ENCODE measurements at regions not wholly inside any gene's neighbourhood (a gene's known extent, or its start where the extent isn't known, plus 50 kb on each side); places are given as distances from the start of the nearest gene placed in this dataset.

GRCh38 chr11:27213232-27213660, 149.8 kb downstream of the CCDC34 start:
- Histone ChIP-seq H3K4me3 (ENCODE audit: insufficient read depth, low read depth, low read length) (no peak overlapping the region), H3K27me3 (ENCODE audit: control insufficient read depth, insufficient read depth, low read length) (no peaks in the 10 kb centered on the region), H3K36me3 (replicated peaks; ENCODE audit: control insufficient read depth, insufficient read depth, low read length) (0 out of 2 replicates have a peak, but pooled peaks cover 2% of the 10 kb centered on the region)
- DNase-seq, result no peak

DNA sequence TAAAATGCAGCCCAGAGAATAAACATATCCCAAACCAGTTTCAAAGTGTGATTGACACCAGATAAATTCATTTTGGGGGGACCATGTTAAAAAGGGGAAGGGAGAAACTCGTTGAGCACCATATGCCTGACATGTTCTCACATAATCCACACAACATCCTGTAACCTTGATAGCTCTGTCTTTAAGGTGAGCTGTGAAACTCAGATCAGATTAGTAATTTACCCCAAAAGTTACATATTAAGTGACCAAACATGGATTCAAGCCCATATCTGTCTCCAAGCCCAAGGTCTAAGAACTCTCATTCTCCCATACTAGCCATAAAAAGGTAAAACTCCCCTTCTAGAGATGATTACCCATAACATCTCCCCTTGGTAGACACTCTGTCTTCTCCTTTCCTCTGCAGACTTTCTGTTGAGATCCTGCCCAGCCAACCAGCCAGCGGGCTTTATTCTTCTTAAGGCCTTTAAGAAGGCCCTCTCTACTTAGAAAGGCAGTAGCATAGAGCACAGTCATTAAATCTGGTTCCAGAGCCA, 150.7 kb downstream of the CCDC34 start:
- Histone ChIP-seq H3K4me3 (ENCODE audit: insufficient read depth, low read depth, low read length) (no peak overlapping the region), H3K36me3 (replicated peaks; ENCODE audit: control insufficient read depth, insufficient read depth, low read length) (0 out of 2 replicates have a peak, but pooled peaks cover 2% of the 10 kb centered on the region), H3K27me3 (ENCODE audit: control insufficient read depth, insufficient read depth, low read length) (no peaks in the 10 kb centered on the region)
- DNase-seq, result no peak

- Histone ChIP-seq H3K36me3 (replicated peaks; ENCODE audit: control insufficient read depth, insufficient read depth, low read length) (0 out of 2 replicates have a peak, but pooled peaks cover 2% of the 10 kb centered on the region), H3K27me3 (ENCODE audit: control insufficient read depth, insufficient read depth, low read length) (no peaks in the 10 kb centered on the region), H3K4me3 (ENCODE audit: insufficient read depth, low read depth, low read length) (no peak overlapping the region)
- DNase-seq, result no peak
These were observed 151.5 kb downstream of the CCDC34 start for GRCh38 chr11:27211370-27212127.

- Histone ChIP-seq H3K36me3 (replicated peaks; ENCODE audit: control insufficient read depth, insufficient read depth, low read length) (0 out of 2 replicates have a peak, but pooled peaks cover 2% of the 10 kb centered on the region), H3K4me3 (ENCODE audit: insufficient read depth, low read depth, low read length) (no peak overlapping the region), H3K27me3 (ENCODE audit: control insufficient read depth, insufficient read depth, low read length) (no peaks in the 10 kb centered on the region)
- no peak for DNase-seq
These were observed 152.5 kb downstream of the CCDC34 start for GRCh38 chr11:27210531-27210930.

DNA sequence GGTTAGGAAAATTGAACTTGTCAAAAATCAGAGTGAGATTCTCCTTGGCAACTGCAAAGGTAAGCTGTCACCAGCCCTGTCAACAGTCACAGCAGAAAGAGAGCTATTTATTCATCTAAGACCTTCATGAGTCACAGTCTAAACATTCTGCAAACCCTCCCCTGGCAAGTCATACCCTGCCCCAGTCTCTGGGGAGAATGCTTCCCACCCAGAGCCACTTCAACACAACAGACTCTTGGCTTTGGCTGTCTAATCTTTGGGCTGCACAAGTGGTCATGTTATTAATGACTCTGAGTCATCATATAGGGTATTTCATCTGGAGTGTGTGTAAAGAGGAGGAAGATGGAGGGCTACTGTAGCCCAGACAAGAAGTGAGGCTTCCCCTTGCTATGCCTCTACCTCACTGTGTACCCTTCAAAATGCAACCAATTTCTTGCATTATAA, 153.4 kb downstream of the CCDC34 start:
- Histone ChIP-seq H3K4me3 (ENCODE audit: insufficient read depth, low read depth, low read length) (no peak overlapping the region), H3K36me3 (replicated peaks; ENCODE audit: control insufficient read depth, insufficient read depth, low read length) (0 out of 2 replicates have a peak, but pooled peaks cover 2% of the 10 kb centered on the region), H3K27me3 (ENCODE audit: control insufficient read depth, insufficient read depth, low read length) (no peaks in the 10 kb centered on the region)
- DNase-seq, result no peak

GRCh38 chr11:27208846-27209245, 154.2 kb downstream of the CCDC34 start:
- DNase-seq, result no peak
- H3K36me3 ChIP-seq (replicated peaks; ENCODE audit: control insufficient read depth, insufficient read depth, low read length), result 0 out of 2 replicates have a peak, but pooled peaks cover 2% of the 10 kb centered on the region
- no peak overlapping the region for H3K4me3 ChIP-seq (ENCODE audit: insufficient read depth, low read depth, low read length)
- no peaks in the 10 kb centered on the region for H3K27me3 ChIP-seq (ENCODE audit: control insufficient read depth, insufficient read depth, low read length)

DNA sequence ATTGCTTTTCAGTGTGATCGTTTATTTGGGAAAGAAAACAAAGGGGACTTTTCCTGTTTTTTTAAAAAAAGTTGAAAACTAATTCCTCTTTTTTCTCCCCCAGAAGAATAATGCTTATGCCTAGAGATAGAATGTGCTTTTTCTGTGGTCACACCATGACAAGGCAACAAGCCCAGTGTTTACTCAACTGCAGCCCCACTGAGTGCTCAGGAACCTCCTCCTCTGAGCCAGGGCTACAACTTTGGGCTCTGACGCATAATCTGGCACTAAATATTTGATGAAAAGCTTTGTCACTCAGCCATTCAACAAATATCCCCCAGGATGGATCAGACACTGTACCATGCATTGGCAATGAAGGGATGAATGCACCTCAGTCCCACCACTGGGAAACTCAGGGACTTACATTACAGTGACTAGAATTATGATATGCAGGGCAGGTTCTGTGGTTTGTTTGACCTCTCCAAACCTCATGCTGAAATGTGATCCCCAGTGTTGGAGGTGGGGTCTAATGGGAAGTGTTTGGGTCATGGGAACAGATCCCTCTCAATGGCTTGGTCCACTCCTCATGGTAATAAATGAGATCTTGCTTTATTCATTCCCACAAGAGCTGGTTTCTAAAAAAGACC, 155.9 kb downstream of the CCDC34 start:
- no peaks in the 10 kb centered on the region for H3K27me3 ChIP-seq (ENCODE audit: control insufficient read depth, insufficient read depth, low read length)
- DNase-seq, result no peak
- no peak overlapping the region for H3K4me3 ChIP-seq (ENCODE audit: insufficient read depth, low read depth, low read length)
- H3K36me3 ChIP-seq (replicated peaks; ENCODE audit: control insufficient read depth, insufficient read depth, low read length), result no peaks in the 10 kb centered on the region

DNA sequence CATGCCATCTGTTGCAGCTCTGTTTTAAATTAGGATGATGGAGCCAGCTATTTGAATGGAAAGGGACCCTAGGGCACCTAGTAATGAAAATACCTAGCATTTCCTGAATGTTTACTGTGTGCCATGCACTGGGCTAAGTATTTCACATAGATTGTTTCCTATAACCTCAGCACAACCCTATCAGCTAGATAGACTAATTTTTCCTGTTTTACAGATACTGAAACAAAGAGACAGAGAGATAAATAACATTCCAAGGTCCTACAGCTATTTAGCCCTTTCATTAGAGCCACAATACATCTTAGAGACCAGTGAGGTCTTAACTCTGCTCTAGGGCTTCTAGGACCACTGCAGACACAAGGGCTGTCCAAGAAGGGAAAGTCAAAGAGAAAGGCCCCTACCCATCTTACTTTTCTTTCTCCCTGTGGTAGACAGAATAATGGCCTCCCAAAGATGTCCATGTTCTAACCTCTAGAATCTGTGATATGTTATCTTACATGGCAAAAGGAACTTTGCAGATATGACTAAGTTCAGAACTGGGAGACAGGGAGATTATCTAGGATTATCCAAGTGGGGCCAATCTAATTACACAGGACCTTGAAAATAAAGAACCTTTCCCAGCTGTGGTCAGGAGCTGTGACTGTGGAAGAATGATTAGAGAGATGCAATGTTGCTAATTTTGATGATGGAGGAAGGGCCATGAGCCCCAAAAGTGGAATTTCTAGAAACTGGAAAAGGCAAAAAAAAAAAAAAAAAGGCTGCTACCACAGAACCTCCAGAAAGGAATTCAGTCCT, 157.0 kb downstream of the CCDC34 start:
- H3K36me3 ChIP-seq (replicated peaks; ENCODE audit: control insufficient read depth, insufficient read depth, low read length), result no peaks in the 10 kb centered on the region
- no peak for DNase-seq

DNA sequence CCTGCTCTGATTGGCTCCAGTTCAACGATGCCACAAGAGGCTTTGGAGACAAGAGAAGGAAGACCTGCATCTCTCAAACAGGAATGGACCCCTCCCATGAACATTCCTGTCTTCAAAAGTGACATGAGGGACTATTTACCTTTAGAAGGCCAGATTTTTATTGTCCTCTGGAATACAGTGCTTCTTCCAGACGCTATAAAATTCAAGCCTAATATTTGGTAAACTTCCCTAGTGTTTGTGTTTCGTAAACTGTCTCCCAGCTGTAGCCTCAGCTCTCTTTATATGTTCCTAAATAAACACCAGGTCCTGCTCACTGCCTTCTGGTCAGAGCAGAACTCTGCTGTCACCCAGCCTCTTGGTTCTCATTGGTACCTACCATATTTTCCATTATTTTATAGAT, 157.8 kb downstream of the CCDC34 start:
- Histone ChIP-seq H3K27me3 (ENCODE audit: control insufficient read depth, insufficient read depth, low read length) (no peaks in the 10 kb centered on the region), H3K36me3 (replicated peaks; ENCODE audit: control insufficient read depth, insufficient read depth, low read length) (no peaks in the 10 kb centered on the region), H3K4me3 (ENCODE audit: insufficient read depth, low read depth, low read length) (no peak overlapping the region)
- no peak for DNase-seq

More for the DNA sequence above, 157.0 kb downstream of the CCDC34 start:
- Histone ChIP-seq H3K4me3 (ENCODE audit: insufficient read depth, low read depth, low read length) (no peak overlapping the region), H3K27me3 (ENCODE audit: control insufficient read depth, insufficient read depth, low read length) (no peaks in the 10 kb centered on the region)

- Histone ChIP-seq H3K27me3 (ENCODE audit: control insufficient read depth, insufficient read depth, low read length) (no peaks in the 10 kb centered on the region), H3K4me3 (ENCODE audit: insufficient read depth, low read depth, low read length) (no peak overlapping the region), H3K36me3 (replicated peaks; ENCODE audit: control insufficient read depth, insufficient read depth, low read length) (no peaks in the 10 kb centered on the region)
- no peak for DNase-seq
These were observed 158.5 kb downstream of the CCDC34 start for GRCh38 chr11:27204529-27204928.

GRCh38 chr11:27203077-27203647, 159.9 kb downstream of the CCDC34 start:
- no peak overlapping the region for H3K4me3 ChIP-seq (ENCODE audit: insufficient read depth, low read depth, low read length)
- DNase-seq, result no peak
- H3K36me3 ChIP-seq (replicated peaks; ENCODE audit: control insufficient read depth, insufficient read depth, low read length), result no peaks in the 10 kb centered on the region
- no peaks in the 10 kb centered on the region for H3K27me3 ChIP-seq (ENCODE audit: control insufficient read depth, insufficient read depth, low read length)

- no peaks in the 10 kb centered on the region for H3K27me3 ChIP-seq (ENCODE audit: control insufficient read depth, insufficient read depth, low read length)
- no peaks in the 10 kb centered on the region for H3K36me3 ChIP-seq (replicated peaks; ENCODE audit: control insufficient read depth, insufficient read depth, low read length)
- H3K4me3 ChIP-seq (ENCODE audit: insufficient read depth, low read depth, low read length), result no peak overlapping the region
- DNase-seq, result no peak
These were observed 161.1 kb downstream of the BBOX1 start for GRCh38 chr11:27201454-27202302.

- Histone ChIP-seq H3K36me3 (replicated peaks; ENCODE audit: control insufficient read depth, insufficient read depth, low read length) (no peaks in the 10 kb centered on the region), H3K27me3 (ENCODE audit: control insufficient read depth, insufficient read depth, low read length) (no peaks in the 10 kb centered on the region), H3K4me3 (ENCODE audit: insufficient read depth, low read depth, low read length) (no peak overlapping the region)
- no peak for DNase-seq
These were observed 160.3 kb downstream of the BBOX1 start for GRCh38 chr11:27200779-27201453.

Data from H7 (cell line).